ENCODE measurements at regions not wholly inside any gene's neighbourhood (a gene's known extent, or its start where the extent isn't known, plus 50 kb on each side); places are given as distances from the start of the nearest gene placed in this dataset.

GRCh38 chr7:26609532-26609931 lies 254.9 kb downstream of the SKAP2 start:
- TF ChIP-seq REST (IDR thresholded peaks at IDR 0.05; ENCODE audit: low read depth) (no peak), TAF1 (IDR thresholded peaks at IDR 0.05; ENCODE audit: low read depth) (no peak), YY1 (IDR thresholded peaks at IDR 0.05; ENCODE audit: low read depth) (no peak), MAX (IDR thresholded peaks at IDR 0.05) (no peak)

All from Ishikawa (cell line).